Nephron (organoid): ENCODE measurements at regions not wholly inside any gene's neighbourhood (a gene's known extent, or its start where the extent isn't known, plus 50 kb on each side); places are given as distances from the start of the nearest gene placed in this dataset.

Source experiments
- H3K27ac Mint-ChIP-seq, 3 experiments: 2 replicates each; pipeline ENCODE4 v1.8.0; 2020; ENCODE audit warnings: mixed read lengths in 3 of 3, mild to moderate bottlenecking in 2 of 3, moderate library complexity in 1 of 3
- H3K27me3 Mint-ChIP-seq: 2 replicates; pipeline ENCODE4 v1.8.0; 2021; ENCODE audit warnings: low read depth, mild to moderate bottlenecking, moderate library complexity, mixed read lengths
- H3K36me3 Mint-ChIP-seq: 2 replicates; pipeline ENCODE4 v1.8.0; 2020; ENCODE audit warnings: low read depth, mixed read lengths
- H3K4me1 Mint-ChIP-seq: 2 replicates; pipeline ENCODE4 v1.8.0; 2020; ENCODE audit warnings: mixed read lengths
- H3K4me3 Mint-ChIP-seq, 3 experiments: 2 replicates each; pipeline ENCODE4 v1.8.0; 2020; ENCODE audit warnings: mild to moderate bottlenecking in 3 of 3, mixed read lengths in 3 of 3, moderate library complexity in 2 of 3
- H3K9me3 Mint-ChIP-seq: 2 replicates; pipeline ENCODE4 v1.8.0; 2020; ENCODE audit warnings: mixed read lengths
- CTCF ChIP-seq, 3 experiments: fragments of 200-600 bp; sonication (generic); IDR thresholded peaks; one replicate each; pipeline ENCODE4 v1.5.0; 2021; ENCODE audit warnings: antibody characterized with exemption in 3 of 3; ENCODE audit not compliant: unreplicated experiment in 3 of 3

- H3K4me1 Mint-ChIP-seq = peaks cover 14% of the 10 kb centered on the region
- no peaks in the 10 kb centered on the region for H3K27me3 Mint-ChIP-seq
- no peaks in the 10 kb centered on the region for H3K36me3 Mint-ChIP-seq
- peak overlapping the region in 1 of 3 experiments; percentile 27 for H3K27ac Mint-ChIP-seq
- no peak for TF ChIP-seq CTCF (IDR thresholded peaks at IDR 0.05; ENCODE audit: unreplicated experiment in 3 of 3)
- no peak overlapping the region for H3K4me3 Mint-ChIP-seq
- peaks cover 3% of the 10 kb centered on the region for H3K9me3 Mint-ChIP-seq
Measured at GRCh38 chr18:4808891-4809290, 353.8 kb upstream of the DLGAP1 start.

GRCh38 chr18:4807604-4808293 lies 352.6 kb upstream of the DLGAP1 start:
- Mint-ChIP-seq H3K4me3 (no peak overlapping the region), H3K27ac (peak overlapping the region; percentile 61 to 78 (median 64))

GRCh38 chr18:4806331-4806730 lies 351.2 kb upstream of the DLGAP1 start:
- peaks cover 9% of the 10 kb centered on the region for H3K9me3 Mint-ChIP-seq
- H3K27me3 Mint-ChIP-seq = no peaks in the 10 kb centered on the region
- no peak overlapping the region for H3K4me3 Mint-ChIP-seq

More at GRCh38 chr18:4807604-4808293, 352.6 kb upstream of the DLGAP1 start:
- Mint-ChIP-seq H3K27me3 (no peaks in the 10 kb centered on the region), H3K36me3 (no peaks in the 10 kb centered on the region), H3K4me1 (peaks cover 14% of the 10 kb centered on the region), H3K9me3 (peaks cover 9% of the 10 kb centered on the region)
- no peak for TF ChIP-seq CTCF (IDR thresholded peaks at IDR 0.05; ENCODE audit: unreplicated experiment in 3 of 3)

GRCh38 chr18:4802296-4802695 lies 347.2 kb upstream of the DLGAP1 start:
- Mint-ChIP-seq H3K4me1 (peaks cover 4% of the 10 kb centered on the region), H3K4me3 (no peak overlapping the region), H3K27ac (no peak overlapping the region), H3K27me3 (no peaks in the 10 kb centered on the region), H3K9me3 (peaks cover 11% of the 10 kb centered on the region), H3K36me3 (no peaks in the 10 kb centered on the region)
- TF ChIP-seq CTCF (IDR thresholded peaks at IDR 0.05; ENCODE audit: unreplicated experiment in 3 of 3) = no peak

More at GRCh38 chr18:4806331-4806730, 351.2 kb upstream of the DLGAP1 start:
- H3K36me3 Mint-ChIP-seq = no peaks in the 10 kb centered on the region
- TF ChIP-seq CTCF (IDR thresholded peaks at IDR 0.05; ENCODE audit: unreplicated experiment in 3 of 3) = no peak
- peak overlapping the region; percentile 61 to 85 (median 78) for H3K27ac Mint-ChIP-seq
- peaks cover 14% of the 10 kb centered on the region for H3K4me1 Mint-ChIP-seq

GRCh38 chr18:4801151-4801550 lies 346.0 kb upstream of the DLGAP1 start:
- peaks cover 11% of the 10 kb centered on the region for H3K9me3 Mint-ChIP-seq
- H3K27me3 Mint-ChIP-seq = no peaks in the 10 kb centered on the region
- no peak for TF ChIP-seq CTCF (IDR thresholded peaks at IDR 0.05; ENCODE audit: unreplicated experiment in 3 of 3)
- H3K4me3 Mint-ChIP-seq = no peak overlapping the region
- H3K36me3 Mint-ChIP-seq = no peaks in the 10 kb centered on the region
- H3K4me1 Mint-ChIP-seq = no peaks in the 10 kb centered on the region
- no peak overlapping the region for H3K27ac Mint-ChIP-seq
